Bronchial epithelial cell (primary cell): ENCODE measurements at regions not wholly inside any gene's neighbourhood (a gene's known extent, or its start where the extent isn't known, plus 50 kb on each side); places are given as distances from the start of the nearest gene placed in this dataset.
"Not testable (repeated sequence)": the region's sequence is repeated elsewhere in the genome, so short reads cannot be mapped to it uniquely, and the experiment has no call there.

Experiments used
- DNase-seq: peaks from one replicate; pipeline ENCODE4 v3.0.0-alpha.2; 2010; ENCODE audit warnings: low read depth
- FAIRE-seq: peaks from 2 replicates; lab custom pipeline; 2011; peaks lifted over from hg19 to GRCh38; lab: Jason Lieb, UNC
- H3K27me3 ChIP-seq: 2 replicates; pipeline ENCODE4 v1.5.1; 2011; ENCODE audit warnings: low read length; ENCODE audit not compliant: control insufficient read depth, insufficient read depth
- H3K36me3 ChIP-seq: 2 replicates; pipeline ENCODE4 v1.5.1; 2011; ENCODE audit warnings: low read length; ENCODE audit not compliant: control insufficient read depth, insufficient read depth
- H3K4me3 ChIP-seq: 2 replicates; pipeline ENCODE4 v1.5.1; 2011; ENCODE audit warnings: mild to moderate bottlenecking, low read depth, low read length, control low read depth
- CTCF ChIP-seq: IDR thresholded peaks from 2 replicates; pipeline ENCODE4 v1.5.1; 2011; ENCODE audit warnings: mild to moderate bottlenecking, moderate library complexity, low read length, control low read depth, inconsistent platforms; ENCODE audit not compliant: insufficient read depth, severe bottlenecking

DNA sequence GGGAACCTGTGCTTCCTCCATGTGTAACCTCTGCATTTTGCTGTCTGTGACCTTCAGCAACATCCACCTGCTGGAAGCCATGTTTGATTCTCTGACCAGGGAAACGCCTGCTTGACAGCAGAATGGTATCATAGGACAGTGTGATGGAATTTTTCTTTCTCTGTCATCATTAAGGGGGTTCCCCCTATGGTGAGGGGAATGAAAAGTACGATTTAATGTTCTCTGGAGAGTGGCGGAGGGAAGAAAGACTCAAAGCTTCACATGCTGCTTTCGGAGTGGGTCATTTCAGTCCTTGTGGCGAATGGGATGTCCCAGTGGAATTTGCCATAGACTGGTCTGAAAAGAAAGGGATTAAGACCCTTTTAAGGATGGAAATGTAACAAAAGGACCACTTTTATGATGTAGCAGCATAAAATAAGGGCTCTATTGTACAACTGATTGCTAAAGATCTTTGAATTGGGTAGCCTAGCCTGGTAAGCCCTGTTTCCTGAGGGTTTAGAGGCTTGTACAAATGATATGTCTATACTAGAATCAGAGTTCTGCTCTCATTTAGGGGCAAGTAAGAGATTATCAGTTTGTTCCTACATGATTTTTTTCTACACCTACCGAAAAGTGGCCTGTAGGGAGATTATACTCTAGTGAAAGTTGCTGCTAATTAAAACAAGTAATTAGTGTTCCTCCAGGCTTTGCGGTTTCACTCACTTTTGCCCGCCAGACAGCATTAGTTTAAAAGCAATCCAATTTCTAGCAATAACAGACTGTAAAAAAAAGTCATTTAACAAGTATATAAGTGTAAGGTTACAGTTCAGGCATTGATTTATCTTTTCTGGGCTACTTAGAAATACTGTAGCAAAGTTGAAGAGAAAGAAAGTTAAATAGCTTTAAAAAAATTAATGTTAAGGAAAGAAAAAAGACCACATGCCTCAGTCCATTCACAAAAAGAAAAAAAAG is 904.5 kb downstream of the NR2F1-AS1 start:
- FAIRE-seq (no peak), DNase-seq (no peak)
- no peak for TF ChIP-seq CTCF
- H3K4me3 ChIP-seq = no peak overlapping the region
- no peaks in the 10 kb centered on the region for H3K27me3 ChIP-seq
- no peaks in the 10 kb centered on the region for H3K36me3 ChIP-seq

DNA sequence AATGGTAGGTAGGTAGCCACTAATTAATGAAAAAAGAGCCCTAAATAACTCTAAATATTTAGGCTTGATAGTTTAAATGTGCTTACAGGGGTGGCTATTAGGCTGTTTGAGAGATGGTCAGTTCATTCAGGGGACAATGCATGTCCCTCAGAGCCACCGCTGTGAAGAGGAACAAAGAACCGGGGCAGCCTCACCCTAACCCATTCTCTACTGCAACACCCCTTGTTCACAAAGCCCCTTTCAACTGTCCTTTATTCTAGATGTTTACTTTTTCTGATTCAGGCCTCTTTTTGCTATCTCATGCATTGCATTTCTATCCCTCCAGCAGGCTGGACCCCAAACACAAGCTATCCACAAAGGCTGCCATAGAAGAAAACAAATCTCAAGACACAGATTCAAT is 906.7 kb downstream of the NR2F1-AS1 start:
- Histone ChIP-seq H3K27me3 (no peaks in the 10 kb centered on the region), H3K4me3 (no peak overlapping the region), H3K36me3 (no peaks in the 10 kb centered on the region)
- TF ChIP-seq CTCF = no peak
- no peak for DNase-seq
- no peak for FAIRE-seq

GRCh38 chr5:92665506-92665905 is 915.5 kb downstream of the NR2F1-AS1 start:
- H3K27me3 ChIP-seq = no peaks in the 10 kb centered on the region
- no peaks in the 10 kb centered on the region for H3K36me3 ChIP-seq
- H3K4me3 ChIP-seq = no peak overlapping the region
- no peak for FAIRE-seq
- TF ChIP-seq CTCF = no peak
- DNase-seq = no peak

DNA sequence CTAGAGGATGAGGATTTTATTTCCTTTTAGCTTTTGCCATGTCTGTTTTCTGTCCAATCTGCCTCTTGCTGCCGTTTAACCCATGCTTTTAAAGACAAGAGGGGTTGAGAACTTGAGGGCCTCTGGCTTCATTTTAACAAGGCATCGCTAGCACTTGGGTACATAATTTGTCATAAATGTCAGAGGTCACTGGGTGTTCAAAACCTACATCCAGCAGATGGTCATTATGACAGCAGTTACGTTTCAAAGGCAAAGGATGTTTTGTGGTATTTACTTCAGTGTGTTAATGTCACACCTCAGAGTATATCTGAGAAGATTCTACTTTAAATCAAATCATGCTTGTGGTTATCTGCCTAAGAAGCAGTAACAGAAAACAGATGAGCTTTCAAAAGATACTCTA is 918.3 kb downstream of the NR2F1-AS1 start:
- DNase-seq (no peak), FAIRE-seq (no peak)

DNA sequence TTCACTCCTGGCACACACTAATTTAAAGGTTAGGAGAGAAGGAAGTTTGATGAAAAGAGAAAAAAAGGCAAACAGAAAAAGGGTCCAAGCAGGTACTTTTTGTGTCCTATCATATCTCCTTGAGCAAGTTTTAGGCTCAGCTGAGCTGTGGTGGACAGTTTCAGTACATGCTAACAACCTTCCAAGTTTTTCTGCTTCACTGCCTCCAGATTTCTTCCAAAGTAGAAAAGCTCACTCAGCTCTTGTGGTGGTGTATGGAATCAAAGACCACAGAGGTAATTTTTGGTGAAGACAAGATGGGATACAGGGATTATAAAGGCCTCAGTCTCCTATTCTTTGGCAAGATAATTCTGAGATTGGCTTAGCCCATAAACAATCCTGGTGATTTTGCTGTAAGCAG is 921.8 kb downstream of the NR2F1-AS1 start:
- DNase-seq = no peak
- FAIRE-seq = no peak
- TF ChIP-seq CTCF = no peak
- Histone ChIP-seq H3K36me3 (no peaks in the 10 kb centered on the region), H3K4me3 (no peak overlapping the region), H3K27me3 (no peaks in the 10 kb centered on the region)

More for the DNA sequence above, 918.3 kb downstream of the NR2F1-AS1 start:
- H3K4me3 ChIP-seq = no peak overlapping the region
- no peak for TF ChIP-seq CTCF
- H3K27me3 ChIP-seq = no peaks in the 10 kb centered on the region
- no peaks in the 10 kb centered on the region for H3K36me3 ChIP-seq

- not testable (repeated sequence) for H3K4me3 ChIP-seq, FAIRE-seq, H3K36me3 ChIP-seq, DNase-seq, H3K27me3 ChIP-seq
Observed at GRCh38 chr5:92654601-92655000, 926.4 kb downstream of the NR2F1-AS1 start.
